Activated T-cell treated with anti-CD3 and anti-CD28 coated beads, Interleukin-2, amount 50 U/mL, for 4 hours (primary cell): ENCODE measurements at regions not wholly inside any gene's neighbourhood (a gene's known extent, or its start where the extent isn't known, plus 50 kb on each side); places are given as distances from the start of the nearest gene placed in this dataset.

Experiments used
- ATAC-seq, 2 donors: fragments of 200-7000 bp; cut with Tn5 transposase; one replicate each; pipeline ENCODE4 v1.10.0; 2021
- DNase-seq: peaks from one replicate; pipeline ENCODE4 v3.0.0-alpha.2; 2020
- H3K27me3 Mint-ChIP-seq: one replicate; pipeline ENCODE4 v1.8.0; 2021; ENCODE audit warnings: low read depth, mixed read lengths
- H3K36me3 Mint-ChIP-seq: one replicate; pipeline ENCODE4 v1.8.0; 2022; ENCODE audit warnings: mixed read lengths; ENCODE audit not compliant: insufficient read depth
- H3K4me1 Mint-ChIP-seq: one replicate; pipeline ENCODE4 v1.8.0; 2021; ENCODE audit warnings: low read depth, mixed read lengths
- H3K4me3 Mint-ChIP-seq: one replicate; pipeline ENCODE4 v1.8.0; 2021; ENCODE audit warnings: mild to moderate bottlenecking, moderate library complexity, mixed read lengths
- H3K9me3 Mint-ChIP-seq: one replicate; pipeline ENCODE4 v1.8.0; 2021; ENCODE audit warnings: mixed read lengths

DNA sequence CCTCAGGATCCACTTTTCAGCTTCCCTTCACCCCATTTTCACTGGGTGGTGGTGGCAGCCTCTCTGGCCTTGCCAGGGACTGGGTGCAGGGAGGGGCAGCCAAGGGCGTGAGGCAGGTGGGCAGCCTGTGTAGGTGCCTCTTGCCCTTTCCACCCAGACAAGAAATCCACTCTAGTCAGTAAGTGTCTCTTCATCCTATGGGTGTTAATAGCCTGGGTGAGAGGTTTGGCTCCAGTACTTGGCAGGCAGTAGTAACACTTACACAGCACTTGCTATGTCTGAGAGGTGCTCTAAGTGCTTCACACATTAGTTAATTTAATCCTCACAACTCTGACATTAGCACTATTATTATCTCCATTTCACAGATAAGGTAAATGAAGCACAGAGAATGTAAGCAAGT, 171.9 kb downstream of the EMP1 start:
- Mint-ChIP-seq H3K36me3 (no peaks in the 10 kb centered on the region), H3K4me3 (no peak overlapping the region)
- ATAC-seq: no peak

DNA sequence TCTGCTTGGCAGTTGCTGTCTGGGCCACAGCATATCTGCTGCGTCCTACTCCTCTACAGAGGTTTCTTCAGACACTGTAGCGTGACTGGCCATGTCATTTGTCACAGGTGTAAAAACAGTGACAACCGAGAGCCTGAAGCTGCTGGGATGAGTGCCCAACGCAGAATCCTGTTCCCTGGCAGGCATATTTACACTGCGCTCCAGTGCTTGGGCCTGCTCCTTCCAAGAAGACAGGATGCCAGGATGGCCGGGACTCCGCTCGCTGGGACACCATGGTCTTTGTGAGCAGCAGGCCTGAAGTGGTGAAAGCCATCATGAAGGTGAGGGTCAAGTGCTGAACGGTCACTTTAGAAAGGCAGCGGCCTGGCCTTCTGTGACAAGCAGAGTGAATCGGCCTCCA, 171.4 kb downstream of the EMP1 start:
- ATAC-seq: no peak
- no peaks in the 10 kb centered on the region for H3K9me3 Mint-ChIP-seq
- H3K4me1 Mint-ChIP-seq: no peaks in the 10 kb centered on the region

More for the DNA sequence above, 171.9 kb downstream of the EMP1 start:
- no peak for DNase-seq
- Mint-ChIP-seq H3K4me1 (no peaks in the 10 kb centered on the region), H3K27me3 (peaks cover 9% of the 10 kb centered on the region), H3K9me3 (no peaks in the 10 kb centered on the region)

DNA sequence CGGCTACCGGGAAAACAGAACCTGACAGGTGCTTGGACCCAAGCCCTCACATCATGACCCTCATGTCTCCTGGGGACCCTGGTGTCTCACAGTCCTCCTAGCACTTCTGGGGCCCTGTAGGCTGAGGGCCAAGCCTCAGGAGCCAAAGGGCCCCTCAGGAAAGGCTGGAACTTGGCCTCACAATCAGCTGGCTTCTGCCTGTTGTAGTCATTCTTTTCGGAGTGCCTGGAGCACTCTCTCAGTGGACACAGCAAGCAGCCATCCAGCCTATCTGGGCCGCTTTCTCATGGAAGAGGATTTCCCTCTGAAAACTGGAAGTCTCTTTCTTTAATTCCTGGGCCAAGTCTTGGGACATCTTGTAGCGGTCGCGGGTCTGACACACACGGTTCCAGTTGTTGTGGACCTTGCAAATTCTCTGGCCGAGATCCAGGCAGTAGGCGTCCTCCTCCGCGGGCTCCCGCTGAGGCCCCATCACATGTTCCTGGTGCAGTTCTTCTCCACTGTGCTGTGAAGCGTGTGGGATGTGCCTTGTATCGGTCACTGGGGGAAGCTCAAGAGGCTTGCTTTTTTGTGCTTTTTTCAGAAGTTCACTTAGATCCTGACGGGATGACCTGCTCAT, 169.3 kb downstream of the EMP1 start:
- no peaks in the 10 kb centered on the region for H3K9me3 Mint-ChIP-seq

More for the DNA sequence above, 171.4 kb downstream of the EMP1 start:
- Mint-ChIP-seq H3K27me3 (peaks cover 11% of the 10 kb centered on the region), H3K36me3 (no peaks in the 10 kb centered on the region), H3K4me3 (no peak overlapping the region)
- no peak for DNase-seq

DNA sequence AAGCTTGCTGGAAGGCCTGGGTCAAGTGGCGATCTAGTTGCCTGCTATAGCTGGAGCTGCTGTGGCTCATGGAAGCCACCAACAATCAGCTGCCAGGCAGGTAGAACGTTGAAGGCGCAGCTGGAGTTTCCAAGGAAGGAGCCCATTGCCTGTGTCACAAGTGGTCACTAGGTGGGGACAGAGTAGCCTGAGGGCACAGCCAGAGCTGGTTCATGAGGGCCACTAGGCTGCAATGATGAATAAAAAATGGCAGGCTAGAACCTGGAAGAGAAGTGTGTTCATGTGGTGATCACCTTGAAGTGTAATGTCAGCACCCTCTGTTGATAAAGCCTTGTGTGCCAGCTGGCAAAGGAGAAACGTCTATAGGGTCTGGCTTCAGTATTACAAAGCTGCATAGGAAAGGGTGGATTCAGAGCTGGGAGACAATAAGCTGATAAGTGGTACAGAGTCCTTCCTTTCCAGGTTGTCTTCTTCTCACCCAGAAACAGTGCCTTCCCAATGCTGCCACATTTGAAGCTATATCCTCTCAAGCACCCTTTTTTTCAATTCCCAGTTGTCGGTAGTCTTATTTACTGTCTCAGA, 165.8 kb downstream of the EMP1 start:
- Mint-ChIP-seq H3K27me3 (peaks cover 25% of the 10 kb centered on the region), H3K4me1 (no peaks in the 10 kb centered on the region), H3K9me3 (no peaks in the 10 kb centered on the region), H3K4me3 (no peak overlapping the region), H3K36me3 (no peaks in the 10 kb centered on the region)
- peak; percentile 46 to 76 for ATAC-seq
- no peak for DNase-seq

More for the DNA sequence above, 169.3 kb downstream of the EMP1 start:
- DNase-seq (no peak), ATAC-seq (no peak)
- Mint-ChIP-seq H3K27me3 (peaks cover 16% of the 10 kb centered on the region), H3K36me3 (no peaks in the 10 kb centered on the region), H3K4me1 (no peaks in the 10 kb centered on the region), H3K4me3 (no peak overlapping the region)

DNA sequence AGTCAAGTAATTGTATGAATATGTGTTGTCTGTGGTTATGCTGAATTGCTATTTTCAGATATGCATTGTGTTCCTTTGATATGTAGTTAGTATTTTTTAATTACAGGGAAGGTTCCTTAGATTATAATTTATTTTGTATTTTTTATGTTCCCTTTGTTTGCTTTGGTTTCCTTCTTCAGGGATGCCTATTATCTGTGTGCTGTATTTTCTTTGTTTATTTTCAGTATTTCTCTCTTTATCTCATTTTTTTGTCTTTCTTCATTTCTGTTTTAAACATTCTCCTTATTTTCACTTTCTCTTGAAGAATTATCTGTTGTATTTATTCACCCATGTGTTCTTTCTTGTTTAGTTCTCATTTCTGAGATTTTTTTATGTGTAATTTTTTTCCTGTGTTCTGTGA, 163.1 kb downstream of the EMP1 start:
- no peaks in the 10 kb centered on the region for H3K9me3 Mint-ChIP-seq
- no peak for ATAC-seq
- no peak for DNase-seq
- no peaks in the 10 kb centered on the region for H3K4me1 Mint-ChIP-seq
- no peaks in the 10 kb centered on the region for H3K36me3 Mint-ChIP-seq
- peaks cover 27% of the 10 kb centered on the region for H3K27me3 Mint-ChIP-seq
- H3K4me3 Mint-ChIP-seq: no peak overlapping the region

DNA sequence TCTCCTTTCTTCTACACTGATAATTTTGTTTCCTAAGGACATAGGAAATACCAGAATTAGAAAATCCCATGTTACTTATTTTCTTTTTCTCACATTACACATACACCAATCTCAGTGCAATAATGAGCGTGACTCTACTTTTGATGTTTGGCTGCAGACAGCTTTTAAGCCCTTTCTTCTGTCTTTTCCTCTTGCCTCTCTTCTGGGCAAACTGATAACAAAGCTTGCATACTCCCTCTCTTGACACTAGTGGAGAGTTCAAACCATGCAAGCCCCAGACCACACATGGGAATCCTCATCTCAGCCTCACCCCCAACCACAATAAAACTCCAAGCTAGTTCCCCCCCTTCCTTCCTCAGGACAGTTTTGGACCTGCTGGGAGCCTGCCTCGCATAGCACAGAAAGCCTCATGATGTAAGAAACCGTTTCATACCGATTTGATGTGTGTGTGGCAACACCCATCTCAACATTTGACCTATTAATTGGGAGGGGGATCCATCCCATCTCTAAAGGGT, 161.9 kb downstream of the EMP1 start:
- H3K4me1 Mint-ChIP-seq: no peaks in the 10 kb centered on the region
- no peaks in the 10 kb centered on the region for H3K36me3 Mint-ChIP-seq
- DNase-seq (no peak), ATAC-seq (no peak)
- peaks cover 27% of the 10 kb centered on the region for H3K27me3 Mint-ChIP-seq
- H3K9me3 Mint-ChIP-seq: no peaks in the 10 kb centered on the region
- no peak overlapping the region for H3K4me3 Mint-ChIP-seq

DNA sequence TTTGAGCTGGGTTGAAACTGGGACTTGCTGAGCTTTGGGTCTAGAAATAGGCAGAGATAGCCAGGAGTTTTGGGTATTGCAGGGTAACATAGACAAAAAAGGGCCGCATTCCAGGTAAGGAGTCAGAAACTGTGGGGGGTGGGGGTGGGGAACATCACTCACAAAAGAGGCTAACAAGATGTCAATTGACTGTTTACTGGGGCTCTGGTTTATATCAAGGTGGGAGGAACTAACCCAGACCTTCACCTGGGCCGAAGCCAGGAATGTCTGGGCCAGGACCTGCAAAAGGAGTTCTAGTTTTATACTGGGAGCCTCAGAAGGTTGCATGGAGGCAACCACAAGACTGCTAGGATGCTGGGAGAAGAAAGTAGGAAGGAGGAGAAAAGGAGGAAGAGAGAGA, 154.4 kb downstream of the EMP1 start:
- H3K9me3 Mint-ChIP-seq: no peaks in the 10 kb centered on the region
- H3K4me1 Mint-ChIP-seq: peaks cover 4% of the 10 kb centered on the region
- no peak overlapping the region for H3K4me3 Mint-ChIP-seq
- peaks cover 30% of the 10 kb centered on the region for H3K27me3 Mint-ChIP-seq
- DNase-seq (no peak), ATAC-seq (no peak)
- H3K36me3 Mint-ChIP-seq: no peaks in the 10 kb centered on the region

DNA sequence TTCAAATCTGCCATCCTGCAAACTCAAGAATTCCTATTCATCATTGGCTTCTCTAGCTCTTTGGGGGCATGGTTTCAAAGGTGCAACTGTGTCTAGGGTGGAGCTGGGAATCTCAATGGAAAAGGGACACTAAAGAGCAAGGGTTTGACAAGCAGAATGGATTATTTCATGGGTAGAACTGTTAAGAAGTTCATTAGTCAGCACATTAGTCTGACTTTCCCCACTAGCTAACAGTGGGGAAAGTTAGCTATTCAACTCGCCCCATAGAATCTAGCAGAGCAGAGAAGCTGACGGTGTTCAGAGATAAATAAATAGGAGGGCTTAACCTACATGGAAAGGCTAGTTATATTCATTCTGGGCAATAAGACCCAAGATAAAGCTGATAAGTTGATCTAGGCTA, 153.9 kb downstream of the EMP1 start:
- H3K4me1 Mint-ChIP-seq: peaks cover 4% of the 10 kb centered on the region
- ATAC-seq (no peak), DNase-seq (no peak)
- no peak overlapping the region for H3K4me3 Mint-ChIP-seq
- no peaks in the 10 kb centered on the region for H3K36me3 Mint-ChIP-seq
- H3K9me3 Mint-ChIP-seq: no peaks in the 10 kb centered on the region
- peaks cover 30% of the 10 kb centered on the region for H3K27me3 Mint-ChIP-seq

DNA sequence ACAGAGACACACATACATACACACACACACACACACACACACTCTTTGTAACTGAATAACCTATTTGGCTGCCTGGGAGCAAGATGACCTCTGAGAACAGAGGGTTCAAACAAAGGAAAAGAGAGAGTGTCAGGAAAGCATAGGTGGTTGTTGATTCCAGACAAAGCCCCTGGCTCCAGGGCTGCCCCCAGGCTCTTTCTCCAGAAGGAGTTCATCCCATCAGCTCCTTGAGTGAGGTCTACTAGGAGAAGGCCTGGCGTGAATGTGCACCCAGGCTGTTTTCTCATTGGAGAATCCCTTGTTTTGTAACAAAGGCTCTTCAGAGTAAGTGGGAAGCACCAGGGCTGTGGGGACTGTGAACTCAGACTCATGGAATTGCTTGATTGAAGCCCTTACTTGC, 151.9 kb downstream of the EMP1 start:
- H3K4me1 Mint-ChIP-seq: peaks cover 8% of the 10 kb centered on the region
- H3K27me3 Mint-ChIP-seq: peaks cover 31% of the 10 kb centered on the region
- DNase-seq: no peak
- no peaks in the 10 kb centered on the region for H3K36me3 Mint-ChIP-seq
- no peak overlapping the region for H3K4me3 Mint-ChIP-seq
- ATAC-seq: no peak
- no peaks in the 10 kb centered on the region for H3K9me3 Mint-ChIP-seq

DNA sequence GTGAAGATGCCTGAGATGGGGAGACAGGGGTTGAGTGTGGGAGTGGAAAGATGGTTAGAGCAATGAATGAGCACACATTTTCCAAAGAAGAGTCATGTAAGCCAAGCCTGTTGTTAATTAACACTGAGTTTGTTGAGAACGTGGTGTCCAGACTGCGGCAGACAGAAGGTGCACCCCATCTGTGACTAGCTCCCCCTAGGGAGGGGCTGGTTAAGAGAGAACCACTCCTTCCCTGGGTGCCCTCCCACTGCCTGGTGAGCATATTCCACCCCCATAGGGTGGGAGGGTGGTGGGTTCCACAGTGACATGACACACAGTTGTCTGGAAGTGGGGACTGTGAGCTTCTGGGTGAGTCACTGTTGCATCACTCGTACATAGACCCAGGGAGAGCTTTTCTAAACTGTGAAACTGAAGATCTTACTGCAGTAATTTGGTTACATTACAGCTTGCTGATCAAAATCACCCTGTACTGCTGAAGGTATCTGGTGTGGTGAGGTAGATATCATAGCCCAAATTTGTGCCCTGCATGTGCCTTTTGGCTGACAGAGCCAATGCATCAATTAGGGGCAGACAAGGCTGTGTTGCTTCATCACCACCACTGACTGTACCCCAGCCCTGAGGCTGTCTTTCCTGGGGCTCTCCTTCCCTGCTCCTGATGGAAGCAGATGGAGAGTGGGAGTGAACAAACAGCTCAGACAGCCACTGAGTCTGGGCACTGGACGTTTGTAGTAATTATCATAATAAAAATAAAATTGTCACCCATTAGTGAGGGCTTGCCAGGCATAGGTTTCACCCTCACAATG, 150.9 kb downstream of the EMP1 start:
- Mint-ChIP-seq H3K27me3 (peaks cover 35% of the 10 kb centered on the region), H3K4me1 (peaks cover 11% of the 10 kb centered on the region), H3K9me3 (no peaks in the 10 kb centered on the region), H3K36me3 (no peaks in the 10 kb centered on the region), H3K4me3 (no peak overlapping the region)
- no peak for DNase-seq
- ATAC-seq: peak; percentile 88 to 90

DNA sequence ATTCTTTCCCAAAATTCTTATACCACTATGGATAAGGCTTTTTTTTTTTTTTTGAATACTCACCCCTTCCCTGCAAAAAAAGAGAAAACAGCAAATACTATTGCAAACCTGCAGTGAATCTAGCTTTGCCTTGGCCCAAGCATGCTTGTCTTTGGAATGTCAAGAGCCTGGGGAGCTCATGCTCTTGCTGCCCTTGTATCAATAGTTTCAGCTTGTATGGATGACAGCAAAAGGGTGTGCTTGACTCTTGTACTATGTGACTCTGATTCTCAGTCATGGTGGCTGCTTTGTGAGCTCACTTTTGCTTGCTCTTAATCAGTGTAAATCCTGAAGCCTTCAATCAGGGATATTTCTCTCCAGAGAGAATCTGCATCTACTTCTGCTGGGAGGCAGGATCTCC, 149.2 kb downstream of the EMP1 start:
- H3K4me1 Mint-ChIP-seq: peaks cover 11% of the 10 kb centered on the region
- DNase-seq (no peak), ATAC-seq (no peak)
- peaks cover 29% of the 10 kb centered on the region for H3K27me3 Mint-ChIP-seq
- H3K4me3 Mint-ChIP-seq: no peak overlapping the region
- no peaks in the 10 kb centered on the region for H3K36me3 Mint-ChIP-seq
- H3K9me3 Mint-ChIP-seq: no peaks in the 10 kb centered on the region

DNA sequence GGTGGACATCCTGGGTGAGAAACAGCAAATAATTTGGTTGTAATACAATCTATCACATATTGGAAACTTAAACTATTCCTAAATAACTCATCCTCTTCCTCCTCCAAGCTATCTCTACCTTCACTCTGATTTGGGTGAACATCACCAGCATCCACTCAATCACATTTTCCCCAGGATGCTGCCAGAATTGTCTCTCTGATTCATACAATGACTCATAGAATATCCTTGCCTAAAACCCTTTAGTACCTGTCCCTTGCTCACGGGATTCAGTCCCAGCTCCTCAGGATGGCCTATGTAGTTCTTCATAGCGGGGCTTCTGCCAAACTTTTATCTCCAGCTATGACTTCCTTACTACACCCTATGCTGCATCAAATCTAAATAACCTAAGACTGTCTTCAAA, 146.8 kb downstream of the EMP1 start:
- Mint-ChIP-seq H3K4me1 (peaks cover 11% of the 10 kb centered on the region), H3K9me3 (no peaks in the 10 kb centered on the region), H3K4me3 (no peak overlapping the region), H3K36me3 (no peaks in the 10 kb centered on the region), H3K27me3 (peaks cover 25% of the 10 kb centered on the region)
- ATAC-seq (no peak), DNase-seq (no peak)

DNA sequence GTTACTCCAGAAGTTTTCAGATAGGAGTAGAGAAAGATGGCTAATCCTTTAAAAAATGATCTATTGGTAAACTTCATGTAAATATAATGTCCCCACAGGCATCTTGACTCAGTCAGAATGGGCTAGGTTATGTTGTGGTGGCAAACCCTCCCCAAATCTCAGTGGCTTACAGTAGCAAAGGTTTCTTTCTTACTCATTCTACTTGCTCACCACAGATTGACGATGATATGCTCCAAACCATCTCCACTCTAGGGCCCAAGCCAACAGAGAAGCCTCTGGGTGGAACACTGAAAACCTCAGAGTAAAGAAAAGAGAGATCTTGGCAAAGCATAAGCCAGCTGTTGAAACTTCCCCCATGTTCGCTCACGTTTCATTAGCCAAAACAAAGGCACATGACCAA, 146.4 kb downstream of the EMP1 start:
- Mint-ChIP-seq H3K4me1 (peaks cover 11% of the 10 kb centered on the region), H3K4me3 (no peak overlapping the region), H3K9me3 (no peaks in the 10 kb centered on the region), H3K27me3 (peaks cover 21% of the 10 kb centered on the region), H3K36me3 (no peaks in the 10 kb centered on the region)
- peak; percentile 44 to 49 for ATAC-seq
- DNase-seq: no peak

DNA sequence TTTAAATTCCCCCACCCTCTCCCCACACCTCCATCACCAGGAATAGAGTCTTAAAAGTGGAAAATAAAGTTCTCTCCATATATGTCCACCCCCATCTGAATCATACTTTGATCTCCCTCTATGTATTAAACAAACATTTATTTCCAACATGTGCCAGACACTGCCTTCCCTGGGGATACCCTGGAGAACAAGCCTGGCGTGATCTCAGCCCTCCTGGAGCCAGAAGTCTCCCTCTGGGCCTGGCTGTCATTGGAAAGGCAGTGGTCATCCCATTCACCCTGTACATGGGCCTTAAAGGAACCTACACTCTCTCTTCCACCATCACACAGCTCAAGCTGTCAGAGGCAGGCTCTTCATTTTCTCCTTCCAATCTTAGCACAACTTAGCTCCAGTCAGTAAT, 143.6 kb downstream of the EMP1 start:
- Mint-ChIP-seq H3K36me3 (no peaks in the 10 kb centered on the region), H3K27me3 (peaks cover 22% of the 10 kb centered on the region), H3K4me1 (peaks cover 7% of the 10 kb centered on the region), H3K9me3 (no peaks in the 10 kb centered on the region), H3K4me3 (no peak overlapping the region)
- ATAC-seq (no peak), DNase-seq (no peak)

DNA sequence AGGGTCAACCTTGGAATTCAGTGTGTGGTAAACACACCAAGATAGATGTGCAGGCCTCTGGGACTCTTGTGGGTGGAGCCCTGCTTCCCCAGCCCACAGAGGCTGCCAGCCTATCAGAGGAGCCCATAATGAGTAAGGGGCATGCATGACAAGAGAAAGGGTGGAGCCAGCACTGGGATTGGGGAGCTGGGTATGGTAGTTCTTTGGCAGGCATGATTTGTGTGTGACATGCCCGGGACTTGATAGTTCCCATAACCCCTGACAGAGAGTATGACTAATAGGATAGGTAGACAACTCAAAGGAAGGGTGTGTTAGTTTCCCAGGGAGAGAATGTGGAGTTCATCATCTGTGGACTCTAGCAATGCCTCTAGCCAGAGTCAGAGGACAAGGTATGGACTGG, 143.0 kb downstream of the EMP1 start:
- no peaks in the 10 kb centered on the region for H3K36me3 Mint-ChIP-seq
- no peaks in the 10 kb centered on the region for H3K9me3 Mint-ChIP-seq
- H3K27me3 Mint-ChIP-seq: peaks cover 22% of the 10 kb centered on the region
- peaks cover 7% of the 10 kb centered on the region for H3K4me1 Mint-ChIP-seq
- ATAC-seq (no peak), DNase-seq (no peak)
- no peak overlapping the region for H3K4me3 Mint-ChIP-seq
